GM10248 (cell line): ENCODE measurements at regions not wholly inside any gene's neighbourhood (a gene's known extent, or its start where the extent isn't known, plus 50 kb on each side); places are given as distances from the start of the nearest gene placed in this dataset.

Experiments used
- CTCF ChIA-PET: fragments of 300-600 bp; sonication (Branson Sonifier 250); formaldehyde crosslinking; extraction: SDS; loops from one replicate; lab custom pipeline; 2021; ENCODE audit warnings: antibody characterized with exemption; lab: Yijun Ruan, JAX
- POLR2A ChIA-PET: fragments of 350-650 bp; sonication (Branson Sonifier 250); formaldehyde crosslinking; extraction: SDS; loops from one replicate; lab custom pipeline; 2020; ENCODE audit warnings: antibody characterized with exemption; lab: Yijun Ruan, JAX
- DNase-seq: peaks from one replicate; pipeline ENCODE4 v3.0.0; 2012; ENCODE audit errors: extremely low spot score
- TF ChIP-seq, protein P1 (sequence below): IDR thresholded peaks from 2 replicates; pipeline ENCODE4 v1.5.1; 2012; ENCODE audit warnings: mild to moderate bottlenecking, low read depth; ENCODE audit errors: extremely low read depth, missing control alignments, control extremely low read depth

DNA sequence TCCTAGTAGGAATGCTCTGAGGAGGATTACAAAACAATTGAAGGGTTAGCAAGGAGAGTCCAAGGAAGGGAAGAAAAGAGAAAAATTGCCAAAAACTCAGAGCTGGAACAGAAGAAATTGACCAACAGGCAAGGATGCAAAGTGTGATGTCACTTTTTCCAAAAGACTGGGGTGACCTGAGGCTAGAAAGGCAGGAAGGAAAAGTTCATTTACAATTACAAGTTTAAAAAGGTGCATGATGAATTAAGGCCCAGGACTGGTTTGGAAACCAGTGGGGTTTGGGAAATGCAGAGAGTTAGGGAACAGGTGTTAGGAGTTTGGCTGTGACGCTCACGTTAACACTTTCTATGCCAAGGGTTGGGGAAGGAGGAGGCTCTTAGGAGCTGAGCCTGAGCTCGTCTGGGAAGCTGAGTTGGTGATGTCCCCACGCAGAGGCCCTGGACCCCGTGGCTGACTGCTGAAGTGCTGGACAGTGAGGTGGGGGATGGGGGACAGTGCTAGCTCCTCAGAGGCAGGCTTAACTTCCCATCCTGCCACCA lies 92.6 kb upstream of the PODXL start:
- no peak for DNase-seq
- ChIA-PET CTCF (no interaction called here), POLR2A (no interaction called here)
- TF ChIP-seq, protein P1, sequence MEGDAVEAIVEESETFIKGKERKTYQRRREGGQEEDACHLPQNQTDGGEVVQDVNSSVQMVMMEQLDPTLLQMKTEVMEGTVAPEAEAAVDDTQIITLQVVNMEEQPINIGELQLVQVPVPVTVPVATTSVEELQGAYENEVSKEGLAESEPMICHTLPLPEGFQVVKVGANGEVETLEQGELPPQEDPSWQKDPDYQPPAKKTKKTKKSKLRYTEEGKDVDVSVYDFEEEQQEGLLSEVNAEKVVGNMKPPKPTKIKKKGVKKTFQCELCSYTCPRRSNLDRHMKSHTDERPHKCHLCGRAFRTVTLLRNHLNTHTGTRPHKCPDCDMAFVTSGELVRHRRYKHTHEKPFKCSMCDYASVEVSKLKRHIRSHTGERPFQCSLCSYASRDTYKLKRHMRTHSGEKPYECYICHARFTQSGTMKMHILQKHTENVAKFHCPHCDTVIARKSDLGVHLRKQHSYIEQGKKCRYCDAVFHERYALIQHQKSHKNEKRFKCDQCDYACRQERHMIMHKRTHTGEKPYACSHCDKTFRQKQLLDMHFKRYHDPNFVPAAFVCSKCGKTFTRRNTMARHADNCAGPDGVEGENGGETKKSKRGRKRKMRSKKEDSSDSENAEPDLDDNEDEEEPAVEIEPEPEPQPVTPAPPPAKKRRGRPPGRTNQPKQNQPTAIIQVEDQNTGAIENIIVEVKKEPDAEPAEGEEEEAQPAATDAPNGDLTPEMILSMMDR: no peak

GRCh38 chr7:131648491-131648890 lies 92.1 kb upstream of the PODXL start:
- no peak for DNase-seq
- TF ChIP-seq, protein P1: no peak
- POLR2A ChIA-PET: no interaction called here
- CTCF ChIA-PET: no interaction called here

DNA sequence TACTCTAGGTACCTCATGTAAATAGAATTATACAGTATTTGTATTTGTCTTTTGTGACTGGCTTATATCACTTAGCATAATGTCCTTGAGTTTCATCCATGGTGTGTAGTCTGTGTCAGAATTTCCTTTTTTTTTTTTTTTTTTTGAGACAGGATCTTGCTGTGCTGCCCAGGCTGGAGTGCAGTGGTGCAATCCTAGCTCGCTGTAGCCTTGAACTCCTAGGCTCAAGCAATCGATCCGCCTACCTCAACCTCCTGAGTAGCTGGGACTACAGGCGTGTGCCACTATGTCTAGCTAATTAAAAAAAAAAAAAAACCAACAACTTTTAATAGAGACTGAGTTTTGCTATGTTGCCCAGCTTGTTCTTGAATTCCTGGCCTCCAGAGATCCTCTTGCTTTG lies 89.8 kb upstream of the PODXL start:
- POLR2A ChIA-PET: no interaction called here
- TF ChIP-seq, protein P1: no peak
- DNase-seq: no peak
- CTCF ChIA-PET: no interaction called here

GRCh38 chr7:131642429-131642828 lies 86.0 kb upstream of the PODXL start:
- CTCF ChIA-PET: no interaction called here
- TF ChIP-seq, protein P1: no peak
- POLR2A ChIA-PET: no interaction called here
- no peak for DNase-seq

DNA sequence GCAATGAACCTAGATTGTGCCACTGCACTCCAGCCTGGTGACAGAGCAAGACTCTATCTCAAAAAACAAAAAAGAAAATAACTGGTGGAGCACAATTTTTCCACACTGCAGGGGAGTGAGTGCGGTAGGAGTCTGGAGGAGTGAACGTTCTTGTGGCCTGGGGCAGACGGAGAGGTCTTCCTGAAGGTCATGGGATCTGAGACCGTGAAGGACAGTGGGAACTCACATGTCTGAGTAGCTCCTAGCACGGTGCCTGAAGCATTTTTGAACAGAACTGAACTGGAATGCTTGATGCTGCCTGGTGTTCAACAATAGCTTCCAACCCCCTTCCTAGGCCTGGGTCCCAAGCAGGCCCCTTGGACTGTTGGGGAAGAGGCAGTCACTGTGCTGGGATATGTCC lies 84.3 kb upstream of the PODXL start:
- ChIA-PET POLR2A (no interaction called here), CTCF (no interaction called here)
- DNase-seq: no peak
- TF ChIP-seq, protein P1: no peak

DNA sequence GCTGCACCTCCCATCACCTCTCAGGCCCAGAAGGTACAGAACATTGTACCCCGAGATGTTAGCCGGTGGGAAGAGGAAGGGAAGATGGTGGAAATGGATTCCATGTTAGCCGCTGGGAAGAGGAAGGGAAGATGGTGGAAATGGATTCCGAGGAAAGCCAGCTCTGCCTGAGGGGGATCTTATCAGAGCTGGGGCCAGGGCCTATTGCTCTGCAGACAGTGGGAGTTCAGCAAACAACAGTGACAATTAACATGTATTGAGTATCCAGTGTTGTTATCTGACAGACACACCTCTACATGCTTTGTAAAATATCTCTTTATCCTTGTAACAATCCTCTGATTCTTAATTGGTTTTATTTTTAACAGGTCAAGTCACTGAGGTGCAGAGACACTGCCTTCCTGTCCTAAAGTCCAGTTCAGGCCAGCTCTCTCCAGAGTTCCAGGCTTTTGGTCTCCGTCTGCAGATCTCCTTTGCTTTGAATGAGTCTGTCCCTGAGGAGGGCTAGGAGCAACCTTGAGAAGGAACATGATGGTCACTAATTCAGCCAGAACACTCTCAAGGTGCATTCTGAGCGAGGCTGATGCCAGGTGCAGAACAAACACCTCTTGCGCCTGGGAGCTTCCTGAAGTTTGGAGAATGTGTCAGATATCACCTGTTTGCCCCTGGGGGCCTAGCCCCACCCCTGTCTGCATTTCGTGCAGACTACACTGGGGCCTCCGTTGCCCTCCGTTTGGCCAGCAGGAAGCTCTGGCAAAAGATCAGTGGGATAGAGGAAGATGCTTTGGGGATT lies 82.4 kb upstream of the PODXL start:
- no peak for DNase-seq
- TF ChIP-seq, protein P1: no peak
- CTCF ChIA-PET: no interaction called here
- POLR2A ChIA-PET: no interaction called here
